K562 (cell line): ENCODE measurements at regions not wholly inside any gene's neighbourhood (a gene's known extent, or its start where the extent isn't known, plus 50 kb on each side); places are given as distances from the start of the nearest gene placed in this dataset.

Source experiments
- ATAC-seq: fragments of 200-7000 bp; cut with Tn5 transposase; 3 replicates; pipeline ENCODE4 v1.9.1; 2020; ENCODE audit warnings: moderate library complexity
- BruUV-seq: library from RNA; stranded (reverse); fragments of 400-500 nt; replicated peaks from 2 replicates; lab custom pipeline; 2021; lab: Mats Ljungman, UMichigan
- CTCF ChIA-PET: fragments of 300-600 bp; formaldehyde crosslinking; extraction: SDS; loops from one replicate; lab custom pipeline; 2021; ENCODE audit warnings: low intra/inter-chr PET ratio; lab: Yijun Ruan, JAX
- POLR2A ChIA-PET: fragments of 300-600, 350-650 bp; sonication (Branson Sonifier 250); formaldehyde crosslinking; extraction: SDS; loops from one replicate; lab custom pipeline; 2021; ENCODE audit warnings: antibody characterized with exemption, inconsistent platforms; lab: Yijun Ruan, JAX
- DNase-seq, 4 experiments: peaks; one replicate each; pipeline versions ENCODE4 v3.0.0 to v3.0.0-alpha.2; 2011 to 2018; ENCODE audit warnings: low spot score in 3 of 4, mixed read lengths in 3 of 4; ENCODE audit errors: extremely low read depth in 1 of 4
- FAIRE-seq: peaks from 2 replicates; lab custom pipeline; 2011; peaks lifted over from hg19 to GRCh38; lab: Jason Lieb, UNC
- H2AFZ ChIP-seq: 2 replicates; pipeline ENCODE4 v1.6.0; 2011; ENCODE audit warnings: low read depth, low read length, control low read depth, inconsistent platforms
- H3K27ac ChIP-seq: fragments of 200-600 bp; 3 replicates; pipeline ENCODE4 v1.8.0; 2011; ENCODE audit warnings: low read depth, mild to moderate bottlenecking, control low read depth, inconsistent platforms, low read length, moderate library complexity, mixed read lengths; ENCODE audit errors: extremely low read depth
- H3K27me3 ChIP-seq, 2 experiments: fragments of 300-600 bp in 1 of 2; 2 replicates in 1 of 2; 3 replicates in 1 of 2; pipeline versions ENCODE4 v1.6.0 to v1.8.0; 2011; ENCODE audit warnings: inconsistent platforms in 2 of 2, low read length in 2 of 2, mild to moderate bottlenecking in 1 of 2, mixed read lengths in 1 of 2, moderate library complexity in 1 of 2; ENCODE audit not compliant: control insufficient read depth in 2 of 2, insufficient read depth in 2 of 2
- H3K36me3 ChIP-seq: fragments of 300-600 bp; 3 replicates; pipeline ENCODE4 v1.8.0; 2011; ENCODE audit warnings: mild to moderate bottlenecking, low read length, inconsistent platforms; ENCODE audit not compliant: control insufficient read depth, insufficient read depth
- H3K4me1 ChIP-seq, 2 experiments: fragments of 200-600 bp in 1 of 2; replicated peaks in 1 of 2; 2 replicates in 1 of 2; 3 replicates in 1 of 2; pipeline versions ENCODE4 v1.5.1 to v1.8.0; 2011; ENCODE audit warnings: inconsistent platforms in 2 of 2, low read length in 2 of 2, mild to moderate bottlenecking in 1 of 2, mixed read lengths in 1 of 2, moderate library complexity in 1 of 2; ENCODE audit not compliant: control insufficient read depth in 2 of 2, insufficient read depth in 2 of 2
- H3K4me2 ChIP-seq: 2 replicates; pipeline ENCODE4 v1.6.1; 2011; ENCODE audit warnings: low read length, control low read depth, inconsistent platforms, mixed read lengths; ENCODE audit not compliant: insufficient read depth
- H3K4me3 ChIP-seq: fragments of 200-600 bp; sonication (generic), shearing (Covaris generic); 2 replicates; pipeline ENCODE4 v1.5.1; 2016; ENCODE audit warnings: control low read depth, inconsistent platforms
- H3K79me2 ChIP-seq: fragments of 200-600 bp; 3 replicates; pipeline ENCODE4 v1.8.0; 2011; ENCODE audit warnings: low read length, inconsistent platforms; ENCODE audit not compliant: control insufficient read depth, insufficient read depth
- H3K9ac ChIP-seq, 2 experiments: 2 replicates each; pipeline versions ENCODE4 v1.6.0 to v1.6.1; 2011; ENCODE audit warnings: low read depth in 2 of 2, low read length in 2 of 2, control low read depth in 1 of 2, inconsistent platforms in 1 of 2, mild to moderate bottlenecking in 1 of 2, mixed read lengths in 1 of 2; ENCODE audit not compliant: insufficient read depth in 1 of 2
- H3K9me1 ChIP-seq: one replicate; pipeline ENCODE4 v1.6.0; 2011; ENCODE audit warnings: inconsistent platforms, mild to moderate bottlenecking, low read length, moderate library complexity; ENCODE audit not compliant: control insufficient read depth, insufficient read depth
- H3K9me3 ChIP-seq: replicated peaks from 2 replicates; pipeline ENCODE4 v1.5.1; 2011; ENCODE audit warnings: low read depth, low read length, inconsistent platforms; ENCODE audit not compliant: control insufficient read depth, insufficient read depth
- H4K20me1 ChIP-seq: replicated peaks from 2 replicates; pipeline ENCODE4 v1.6.1; 2011; ENCODE audit warnings: low read length, inconsistent platforms, mixed read lengths; ENCODE audit not compliant: control insufficient read depth, insufficient read depth
- BCL6 ChIP-seq: fragments of 250-450 bp; sonication (Bioruptor Pico); IDR thresholded peaks from 2 replicates; pipeline ENCODE4 v1.4.0; 2020
- HMG20B ChIP-seq: fragments of 250-450 bp; sonication (Bioruptor Pico); IDR thresholded peaks from 2 replicates; pipeline ENCODE4 v1.5.0; 2021; ENCODE audit warnings: mild to moderate bottlenecking
- IRF2 ChIP-seq: sonication (generic); formaldehyde crosslinking; IDR thresholded peaks from 2 replicates; pipeline ENCODE4 v1.8.1; 2022; ENCODE audit warnings: mild to moderate bottlenecking, missing genetic modification reagents
- KLF13 ChIP-seq: fragments of 450-650 bp; IDR thresholded peaks from 2 replicates; pipeline ENCODE4 v1.6.1; 2016; ENCODE audit warnings: missing genetic modification characterization, low read depth, mild to moderate bottlenecking, missing compliant biosample characterization, moderate library complexity, borderline replicate concordance
- PHF8 ChIP-seq: fragments of 200-600 bp; sonication (generic); IDR thresholded peaks from 2 replicates; pipeline ENCODE4 v1.6.1; 2012; ENCODE audit warnings: mixed run types, mild to moderate bottlenecking, inconsistent platforms, low read length, moderate library complexity, borderline replicate concordance
- RBFOX2 ChIP-seq: fragments of 200-400 bp; formaldehyde crosslinking; IDR thresholded peaks from 2 replicates; pipeline ENCODE4 v1.6.1; 2017; ENCODE audit warnings: low read depth, mild to moderate bottlenecking, low read length, moderate library complexity
- TEAD2 ChIP-seq: fragments of 450-650 bp; IDR thresholded peaks from 2 replicates; pipeline ENCODE4 v1.6.1; 2016; ENCODE audit warnings: missing genetic modification characterization, control low read depth, missing compliant biosample characterization
- ZNF76 ChIP-seq: fragments of 250-450 bp; sonication (Bioruptor Pico); IDR thresholded peaks from 2 replicates; pipeline ENCODE4 v1.4.0; 2020; ENCODE audit warnings: mild to moderate bottlenecking, moderate library complexity, borderline replicate concordance
- WGBS: fragments of 100-300 bp; shearing (Covaris generic); methylation state at CpG from one replicate; pipeline ENCODE4 v1.1.6; 2016; ENCODE audit warnings: low coverage, mixed read lengths; ENCODE audit not compliant: insufficient coverage; ENCODE audit errors: missing lambda C conversion rate; 5-methylcytosine and 5-hydroxymethylcytosine counted together
- in situ Hi-C: fragments of 300-500 bp; cut with MboI; formaldehyde crosslinking; loops from 4 replicates; pipeline ENCODE4 v1.15.0; 2018; ENCODE audit warnings: inconsistent platforms, mixed read lengths
- intact Hi-C: fragments of 100-400 bp; cut with micrococcal nuclease; formaldehyde crosslinking; loops from 2 replicates; pipeline ENCODE4 v1.14.2; 2022
- TF ChIP-seq, protein P1 (sequence below), 2 experiments: fragments of 450-650 bp in 1 of 2; IDR thresholded peaks; 2 replicates each; pipeline ENCODE4 v1.6.1; 2011 to 2017; ENCODE audit warnings: low read depth in 2 of 2, antibody characterized with exemption in 1 of 2, borderline replicate concordance in 1 of 2, low read length in 1 of 2, mild to moderate bottlenecking in 1 of 2, mixed read lengths in 1 of 2; ENCODE audit not compliant: control insufficient read depth in 1 of 2

- no peak overlapping the region for H3K9ac ChIP-seq
- FAIRE-seq (no peak), ATAC-seq (no peak), DNase-seq (no peak)
- H3K9me3 ChIP-seq: no peaks in the 10 kb centered on the region
- no peaks in the 10 kb centered on the region; a peak in 1 of 5 replicates for H3K4me1 ChIP-seq
- BruUV-seq: no TSS peak
- no peak overlapping the region for H3K4me3 ChIP-seq
- CTCF ChIA-PET: no interaction called here
- no peak overlapping the region for H3K4me2 ChIP-seq
- no peaks in the 10 kb centered on the region for H3K79me2 ChIP-seq
- in situ Hi-C loops (no loop called here), intact Hi-C loops (no loop called here)
- TF ChIP-seq HMG20B (CRISPR knock-in tag) (no peak), PHF8 (no peak), IRF2 (no peak), TEAD2 (tag) (no peak), ZNF76 (CRISPR knock-in tag) (no peak), BCL6 (CRISPR knock-in tag) (no peak), RBFOX2 (no peak), KLF13 (tag) (no peak)
- TF ChIP-seq, protein P1, sequence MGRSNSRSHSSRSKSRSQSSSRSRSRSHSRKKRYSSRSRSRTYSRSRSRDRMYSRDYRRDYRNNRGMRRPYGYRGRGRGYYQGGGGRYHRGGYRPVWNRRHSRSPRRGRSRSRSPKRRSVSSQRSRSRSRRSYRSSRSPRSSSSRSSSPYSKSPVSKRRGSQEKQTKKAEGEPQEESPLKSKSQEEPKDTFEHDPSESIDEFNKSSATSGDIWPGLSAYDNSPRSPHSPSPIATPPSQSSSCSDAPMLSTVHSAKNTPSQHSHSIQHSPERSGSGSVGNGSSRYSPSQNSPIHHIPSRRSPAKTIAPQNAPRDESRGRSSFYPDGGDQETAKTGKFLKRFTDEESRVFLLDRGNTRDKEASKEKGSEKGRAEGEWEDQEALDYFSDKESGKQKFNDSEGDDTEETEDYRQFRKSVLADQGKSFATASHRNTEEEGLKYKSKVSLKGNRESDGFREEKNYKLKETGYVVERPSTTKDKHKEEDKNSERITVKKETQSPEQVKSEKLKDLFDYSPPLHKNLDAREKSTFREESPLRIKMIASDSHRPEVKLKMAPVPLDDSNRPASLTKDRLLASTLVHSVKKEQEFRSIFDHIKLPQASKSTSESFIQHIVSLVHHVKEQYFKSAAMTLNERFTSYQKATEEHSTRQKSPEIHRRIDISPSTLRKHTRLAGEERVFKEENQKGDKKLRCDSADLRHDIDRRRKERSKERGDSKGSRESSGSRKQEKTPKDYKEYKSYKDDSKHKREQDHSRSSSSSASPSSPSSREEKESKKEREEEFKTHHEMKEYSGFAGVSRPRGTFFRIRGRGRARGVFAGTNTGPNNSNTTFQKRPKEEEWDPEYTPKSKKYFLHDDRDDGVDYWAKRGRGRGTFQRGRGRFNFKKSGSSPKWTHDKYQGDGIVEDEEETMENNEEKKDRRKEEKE (IDR thresholded peaks at IDR 0.05; ENCODE audit: borderline replicate concordance in 1 of 2, control insufficient read depth in 1 of 2, low read depth in 2 of 2, low read length in 1 of 2): no peak
- H3K27ac ChIP-seq: no peak overlapping the region
- peaks cover 6 to 53% of the 10 kb centered on the region in 2 experiments for H3K27me3 ChIP-seq
- H4K20me1 ChIP-seq: no peaks in the 10 kb centered on the region
- POLR2A ChIA-PET: interaction anchor here (1.4 kb wide), 1 partner anchor 8 kb away, joined by 4 read pairs; no protein-coding TSS in a partner anchor
- no peak overlapping the region for H2AFZ ChIP-seq
- H3K36me3 ChIP-seq: no peaks in the 10 kb centered on the region
- H3K9me1 ChIP-seq: no peaks in the 10 kb centered on the region
- WGBS: 2% methylated on average over 16 of the region's 29 CpGs
These were observed 53.7 kb upstream of the CFAP46 start for GRCh38 chr10:132995909-132996602.
